Adrenal gland (tissue), 5 donors: ENCODE measurements at regions not wholly inside any gene's neighbourhood (a gene's known extent, or its start where the extent isn't known, plus 50 kb on each side); places are given as distances from the start of the nearest gene placed in this dataset.

Experiments used
- CTCF ChIP-seq, 6 experiments: fragments of 450-650 bp in 4 of 6; fragments of 200-600 bp in 2 of 6; sonication (generic) in 1 of 6; IDR thresholded peaks; 1 replicate in 5 of 6; 2 replicates in 1 of 6; pipeline versions ENCODE4 v1.5.1 to v1.8.0; 2016 to 2021; ENCODE audit warnings: antibody characterized with exemption in 6 of 6, mild to moderate bottlenecking in 2 of 6, moderate library complexity in 1 of 6
- POLR2A ChIP-seq, 2 donors: fragments of 450-650 bp; IDR thresholded peaks; one replicate each; pipeline ENCODE4 v1.6.1; 2017; ENCODE audit warnings: antibody characterized with exemption in 2 of 2, mild to moderate bottlenecking in 2 of 2, moderate library complexity in 1 of 2
- donor health status: DM: no; HTN: no; CAD: no.

GRCh38 chr1:104019675-104020049, 270.0 kb downstream of the AMY1C start:
- TF ChIP-seq CTCF (IDR thresholded peaks at IDR 0.05): no peak
- no peak for TF ChIP-seq POLR2A (IDR thresholded peaks at IDR 0.05)
